ENCODE measurements at regions not wholly inside any gene's neighbourhood (a gene's known extent, or its start where the extent isn't known, plus 50 kb on each side); places are given as distances from the start of the nearest gene placed in this dataset.

GRCh38 chr1:30381266-30381665 lies 342.1 kb downstream of the MATN1 start:
- H3K4me3 ChIP-seq (ENCODE audit: low read depth, low read length) = no peak overlapping the region
- no peaks in the 10 kb centered on the region for H3K36me3 ChIP-seq (ENCODE audit: control insufficient read depth, insufficient read depth, low read length)
- peaks cover 20% of the 10 kb centered on the region for H3K27me3 ChIP-seq (ENCODE audit: control insufficient read depth, insufficient read depth, low read length)
- DNase-seq (ENCODE audit: low read depth) = no peak
- TF ChIP-seq CTCF (IDR thresholded peaks at IDR 0.05; ENCODE audit: insufficient read depth, low read length, poor library complexity, severe bottlenecking) = no peak

- Histone ChIP-seq H3K27me3 (ENCODE audit: control insufficient read depth, insufficient read depth, low read length) (peaks cover 20% of the 10 kb centered on the region), H3K4me3 (ENCODE audit: low read depth, low read length) (no peak overlapping the region), H3K36me3 (ENCODE audit: control insufficient read depth, insufficient read depth, low read length) (no peaks in the 10 kb centered on the region)
- DNase-seq (ENCODE audit: low read depth) = no peak
- TF ChIP-seq CTCF (IDR thresholded peaks at IDR 0.05; ENCODE audit: insufficient read depth, low read length, poor library complexity, severe bottlenecking) = no peak
Measured at GRCh38 chr1:30380625-30380984, 342.8 kb downstream of the MATN1 start.

GRCh38 chr1:30379684-30380624 lies 343.4 kb downstream of the MATN1 start:
- Histone ChIP-seq H3K36me3 (ENCODE audit: control insufficient read depth, insufficient read depth, low read length) (no peaks in the 10 kb centered on the region), H3K4me3 (ENCODE audit: low read depth, low read length) (no peak overlapping the region), H3K27me3 (ENCODE audit: control insufficient read depth, insufficient read depth, low read length) (peaks cover 18% of the 10 kb centered on the region)
- DNase-seq (ENCODE audit: low read depth) = peak; percentile 26
- TF ChIP-seq CTCF (IDR thresholded peaks at IDR 0.05; ENCODE audit: insufficient read depth, low read length, poor library complexity, severe bottlenecking) = peak; percentile 82

GRCh38 chr1:30378991-30379581 lies 344.3 kb downstream of the MATN1 start:
- no peak for TF ChIP-seq CTCF (IDR thresholded peaks at IDR 0.05; ENCODE audit: insufficient read depth, low read length, poor library complexity, severe bottlenecking)
- peak; percentile 64 for DNase-seq (ENCODE audit: low read depth)
- no peak overlapping the region for H3K4me3 ChIP-seq (ENCODE audit: low read depth, low read length)
- H3K36me3 ChIP-seq (ENCODE audit: control insufficient read depth, insufficient read depth, low read length) = no peaks in the 10 kb centered on the region
- H3K27me3 ChIP-seq (ENCODE audit: control insufficient read depth, insufficient read depth, low read length) = peaks cover 15% of the 10 kb centered on the region

GRCh38 chr1:30378003-30378596 lies 345.3 kb downstream of the MATN1 start:
- DNase-seq (ENCODE audit: low read depth) = no peak
- no peak for TF ChIP-seq CTCF (IDR thresholded peaks at IDR 0.05; ENCODE audit: insufficient read depth, low read length, poor library complexity, severe bottlenecking)
- no peak overlapping the region for H3K4me3 ChIP-seq (ENCODE audit: low read depth, low read length)
- H3K36me3 ChIP-seq (ENCODE audit: control insufficient read depth, insufficient read depth, low read length) = no peaks in the 10 kb centered on the region
- peaks cover 15% of the 10 kb centered on the region for H3K27me3 ChIP-seq (ENCODE audit: control insufficient read depth, insufficient read depth, low read length)

Measured in kidney epithelial cell (primary cell).